A549 (cell line): ENCODE measurements at regions not wholly inside any gene's neighbourhood (a gene's known extent, or its start where the extent isn't known, plus 50 kb on each side); places are given as distances from the start of the nearest gene placed in this dataset.

Experiments used
- ATAC-seq, 2 experiments: fragments of 200-7000 bp in 1 of 2; fragments of >200 bp in 1 of 2; cut with Nextera tagmentation in 1 of 2; cut with Tn5 transposase in 1 of 2; 3 replicates each; pipeline versions ENCODE4 v1.8.0 to v1.9.1; 2018 to 2020; ENCODE audit warnings: mild to moderate bottlenecking in 1 of 2, moderate library complexity in 1 of 2
- CTCF ChIA-PET: fragments of 300-600 bp; sonication (Branson Sonifier 250); formaldehyde crosslinking; extraction: SDS; loops from one replicate; lab custom pipeline; 2021; ENCODE audit warnings: antibody characterized with exemption, inconsistent platforms; lab: Yijun Ruan, JAX
- POLR2A ChIA-PET: fragments of 350-600 bp; formaldehyde crosslinking; extraction: SDS; loops from one replicate; lab custom pipeline; 2021; ENCODE audit warnings: antibody characterized with exemption, inconsistent platforms; lab: Yijun Ruan, JAX
- DNase-seq, 2 experiments: peaks; one replicate each; pipeline versions ENCODE4 v3.0.0 to v3.0.0-alpha.2; 2011 to 2016; ENCODE audit warnings: low read depth in 1 of 2, low spot score in 1 of 2
- FAIRE-seq: peaks from 2 replicates; lab custom pipeline; 2011; peaks lifted over from hg19 to GRCh38; lab: Jason Lieb, UNC
- H3K27ac ChIP-seq, 2 experiments: fragments of >200 bp; sonication (Bioruptor Twin); formaldehyde crosslinking; 3 replicates each; pipeline ENCODE4 v1.5.1; 2016 to 2017
- H3K4me1 ChIP-seq: fragments of >200 bp; sonication (Bioruptor Twin); formaldehyde crosslinking; 3 replicates; pipeline ENCODE4 v1.6.1; 2016
- H3K4me2 ChIP-seq: fragments of >200 bp; sonication (Bioruptor Twin); formaldehyde crosslinking; 3 replicates; pipeline ENCODE4 v1.6.1; 2016
- H3K4me3 ChIP-seq: fragments of >200 bp; sonication (Bioruptor Twin); formaldehyde crosslinking; 3 replicates; pipeline ENCODE4 v1.5.1; 2016
- H3K9me3 ChIP-seq: fragments of >200 bp; sonication (Bioruptor Twin); formaldehyde crosslinking; 3 replicates; pipeline ENCODE4 v1.6.1; 2016
- CBX2 ChIP-seq: fragments of 200-600 bp; sonication (generic); IDR thresholded peaks from 2 replicates; pipeline ENCODE4 v1.6.1; 2016; ENCODE audit warnings: low read depth, mild to moderate bottlenecking, borderline replicate concordance
- CEBPB ChIP-seq, 2 experiments: fragments of >200 bp in 1 of 2; sonication (Bioruptor Twin) in 1 of 2; formaldehyde crosslinking in 1 of 2; IDR thresholded peaks; 2 replicates each; pipeline ENCODE4 v1.6.1; 2012 to 2016
- EHF ChIP-seq: fragments of 250-450 bp; sonication (Bioruptor Pico); IDR thresholded peaks from 2 replicates; pipeline ENCODE4 v1.5.0; 2020; ENCODE audit warnings: mild to moderate bottlenecking
- FOSL2 ChIP-seq, 2 experiments: fragments of 450-650 bp in 1 of 2; fragments of >200 bp in 1 of 2; sonication (Bioruptor Twin) in 1 of 2; formaldehyde crosslinking; IDR thresholded peaks; 2 replicates each; pipeline versions ENCODE4 v1.5.0 to v1.6.1; 2016 to 2020; ENCODE audit warnings: mild to moderate bottlenecking in 1 of 2, moderate library complexity in 1 of 2
- GATA3 ChIP-seq: IDR thresholded peaks from 2 replicates; pipeline ENCODE4 v1.6.1; 2012; ENCODE audit warnings: borderline replicate concordance
- HEYL ChIP-seq: fragments of 250-450 bp; sonication (Bioruptor Pico); IDR thresholded peaks from 2 replicates; pipeline ENCODE4 v1.8.0; 2021; ENCODE audit warnings: mild to moderate bottlenecking, moderate library complexity
- HMGXB4 ChIP-seq: fragments of 250-450 bp; sonication (Bioruptor Pico); IDR thresholded peaks from 2 replicates; pipeline ENCODE4 v1.5.0; 2021; ENCODE audit warnings: mild to moderate bottlenecking, moderate library complexity, borderline replicate concordance
- HOXA7 ChIP-seq: fragments of 250-450 bp; sonication (Bioruptor Pico); IDR thresholded peaks from 2 replicates; pipeline ENCODE4 v1.5.0; 2020; ENCODE audit warnings: mild to moderate bottlenecking, moderate library complexity
- HOXB13 ChIP-seq: fragments of 250-450 bp; sonication (Bioruptor Pico); IDR thresholded peaks from 2 replicates; pipeline ENCODE4 v1.5.0; 2020; ENCODE audit warnings: low read depth, mild to moderate bottlenecking, moderate library complexity
- HOXB5 ChIP-seq: fragments of 250-450 bp; sonication (Bioruptor Pico); IDR thresholded peaks from 2 replicates; pipeline ENCODE4 v1.5.0; 2020; ENCODE audit warnings: mild to moderate bottlenecking, moderate library complexity
- NFE2L2 ChIP-seq: fragments of 150-350 bp; conservative IDR thresholded peaks from 2 replicates; pipeline ENCODE4 v1.6.1; 2014; ENCODE audit warnings: low read length
- PHF8 ChIP-seq: fragments of 200-600 bp; sonication (generic); IDR thresholded peaks from 2 replicates; pipeline ENCODE4 v1.6.1; 2016; ENCODE audit warnings: low read depth, mild to moderate bottlenecking, antibody characterized with exemption, moderate library complexity, borderline replicate concordance
- RARB ChIP-seq: fragments of 250-450 bp; sonication (Bioruptor Pico); IDR thresholded peaks from 2 replicates; pipeline ENCODE4 v1.8.0; 2021; ENCODE audit warnings: mild to moderate bottlenecking, moderate library complexity
- REST ChIP-seq: fragments of 200-600 bp; sonication (generic); IDR thresholded peaks from 2 replicates; pipeline ENCODE4 v1.6.1; 2016; ENCODE audit warnings: antibody characterized with exemption, mild to moderate bottlenecking, moderate library complexity
- RNF2 ChIP-seq: fragments of 200-600 bp; sonication (generic); IDR thresholded peaks from 2 replicates; pipeline ENCODE4 v1.6.1; 2016; ENCODE audit warnings: low read depth, mild to moderate bottlenecking, antibody characterized with exemption, moderate library complexity, borderline replicate concordance
- ZFP36 ChIP-seq: fragments of 450-650 bp; IDR thresholded peaks from 2 replicates; pipeline ENCODE4 v1.6.1; 2014; ENCODE audit warnings: borderline replicate concordance; ENCODE audit not compliant: partially characterized antibody
- WGBS: methylation state at CpG from one replicate; pipeline ENCODE4 v1.1.6; 2017; ENCODE audit errors: missing lambda C conversion rate; 5-methylcytosine and 5-hydroxymethylcytosine counted together

GRCh38 chr2:139142252-139142880 is 362.2 kb upstream of the NXPH2 start:
- ChIA-PET POLR2A (no interaction called here), CTCF (no interaction called here)
- no peak for ATAC-seq
- H3K27ac ChIP-seq = no peak overlapping the region
- H3K4me2 ChIP-seq = no peak overlapping the region
- FAIRE-seq = no peak
- WGBS = 3% methylated on average over 2 of the region's 2 CpGs
- no peaks in the 10 kb centered on the region for H3K4me1 ChIP-seq
- no peak for TF ChIP-seq GATA3
- TF ChIP-seq HOXA7 = no peak
- TF ChIP-seq REST = peak; percentile 86
- DNase-seq = peak in 1 of 2 experiments; percentile 3
- H3K9me3 ChIP-seq = no peaks in the 10 kb centered on the region
- H3K4me3 ChIP-seq = no peak overlapping the region

GRCh38 chr2:139124271-139124670 is 344.1 kb upstream of the NXPH2 start:
- Histone ChIP-seq H3K4me1 (no peaks in the 10 kb centered on the region), H3K4me3 (no peak overlapping the region), H3K27ac (no peak overlapping the region), H3K4me2 (no peak overlapping the region), H3K9me3 (no peaks in the 10 kb centered on the region)
- FAIRE-seq = no peak
- ChIA-PET POLR2A (no interaction called here), CTCF (no interaction called here)
- ATAC-seq = no peak
- TF ChIP-seq RARB (CRISPR knock-in tag) (no peak), HOXB13 (CRISPR knock-in tag) (no peak), PHF8 (no peak)
- DNase-seq = no peak

GRCh38 chr2:139123795-139124194 is 343.6 kb upstream of the NXPH2 start:
- ChIA-PET POLR2A (no interaction called here), CTCF (no interaction called here)
- H3K4me2 ChIP-seq = no peak overlapping the region
- H3K4me3 ChIP-seq = no peak overlapping the region
- FAIRE-seq = no peak
- no peak for DNase-seq
- H3K4me1 ChIP-seq = no peaks in the 10 kb centered on the region
- H3K9me3 ChIP-seq = no peaks in the 10 kb centered on the region
- H3K27ac ChIP-seq = no peak overlapping the region
- TF ChIP-seq HMGXB4 (CRISPR knock-in tag) (no peak), FOSL2 (IDR thresholded peaks at IDR 0.05) (no peak), FOSL2 (CRISPR knock-in tag; IDR thresholded peaks at IDR 0.05) (no peak), RNF2 (no peak), ZFP36 (no peak), CBX2 (no peak), EHF (CRISPR knock-in tag) (no peak), HEYL (CRISPR knock-in tag) (no peak)
- no peak for ATAC-seq
- 0% methylated on average over 1 of the region's 1 CpG for WGBS

GRCh38 chr2:139122711-139123158 is 342.5 kb upstream of the NXPH2 start:
- H3K4me3 ChIP-seq = no peak overlapping the region
- H3K9me3 ChIP-seq = no peaks in the 10 kb centered on the region
- ATAC-seq = no peak
- no peak for DNase-seq
- CTCF ChIA-PET = no interaction called here
- POLR2A ChIA-PET = no interaction called here
- no peak overlapping the region for H3K27ac ChIP-seq
- no peaks in the 10 kb centered on the region for H3K4me1 ChIP-seq
- FAIRE-seq = no peak
- WGBS = 16% methylated on average over 7 of the region's 7 CpGs
- no peak for TF ChIP-seq HOXB5 (CRISPR knock-in tag)
- peak; percentile 66 to 75 for TF ChIP-seq CEBPB (IDR thresholded peaks at IDR 0.05)
- TF ChIP-seq NFE2L2 = no peak
- H3K4me2 ChIP-seq = no peak overlapping the region
